CD14-positive monocyte (primary cell): ENCODE measurements at regions not wholly inside any gene's neighbourhood (a gene's known extent, or its start where the extent isn't known, plus 50 kb on each side); places are given as distances from the start of the nearest gene placed in this dataset.

Source experiments
- DNase-seq, 3 donors: peaks; one replicate each; pipeline ENCODE4 v3.0.0-alpha.2; 2011 to 2022
- H2AFZ ChIP-seq: 2 replicates; pipeline ENCODE4 v1.6.0; 2012; ENCODE audit warnings: mild to moderate bottlenecking, low read depth, low read length, inconsistent platforms; ENCODE audit not compliant: insufficient read depth, poor library complexity, severe bottlenecking
- H3K27ac ChIP-seq, 2 donors: 1 replicate in 1 of 2; 2 replicates in 1 of 2; pipeline ENCODE4 v1.5.1; 2012 to 2013; ENCODE audit warnings: low read length in 2 of 2, control low read depth in 1 of 2, inconsistent platforms in 1 of 2, low read depth in 1 of 2, mild to moderate bottlenecking in 1 of 2
- H3K27me3 ChIP-seq, 2 donors: one replicate each; pipeline versions ENCODE4 v1.6.0 to v1.6.1; 2011 to 2013; ENCODE audit warnings: low read length in 2 of 2; ENCODE audit not compliant: control insufficient read depth in 2 of 2, insufficient read depth in 2 of 2
- H3K36me3 ChIP-seq, 2 donors: replicated peaks in 1 of 2; 1 replicate in 1 of 2; 2 replicates in 1 of 2; pipeline versions ENCODE4 v1.5.1 to v1.6.1; 2012 to 2013; ENCODE audit warnings: low read length in 2 of 2, control low read depth in 1 of 2, inconsistent platforms in 1 of 2, mild to moderate bottlenecking in 1 of 2; ENCODE audit not compliant: insufficient read depth in 2 of 2, control insufficient read depth in 1 of 2
- H3K4me1 ChIP-seq, 2 donors: 1 replicate in 1 of 2; 2 replicates in 1 of 2; pipeline versions ENCODE4 v1.5.1 to v1.6.1; 2012 to 2013; ENCODE audit warnings: low read length in 2 of 2, control low read depth in 1 of 2, inconsistent platforms in 1 of 2, mild to moderate bottlenecking in 1 of 2, moderate library complexity in 1 of 2; ENCODE audit not compliant: insufficient read depth in 2 of 2, control insufficient read depth in 1 of 2
- H3K4me2 ChIP-seq: replicated peaks from 2 replicates; pipeline ENCODE3; 2012; ENCODE audit warnings: low read length, moderate library complexity, mild to moderate bottlenecking; ENCODE audit not compliant: poor library complexity, severe bottlenecking; ENCODE audit errors: extremely low read depth
- H3K4me3 ChIP-seq, 3 experiments: fragments of 200-600 bp in 1 of 3; sonication (generic) in 1 of 3; replicated peaks in 1 of 3; 1 replicate in 2 of 3; 2 replicates in 1 of 3; pipeline ENCODE4 v1.5.1; 2011 to 2013; ENCODE audit warnings: low read length in 3 of 3, mild to moderate bottlenecking in 3 of 3, control low read depth in 2 of 3, low read depth in 2 of 3, inconsistent platforms in 1 of 3, moderate library complexity in 1 of 3
- H3K79me2 ChIP-seq: 2 replicates; pipeline ENCODE4 v1.6.0; 2012; ENCODE audit warnings: mild to moderate bottlenecking, control low read depth, inconsistent platforms, low read length, moderate library complexity; ENCODE audit not compliant: insufficient read depth
- H3K9ac ChIP-seq: 2 replicates; pipeline ENCODE4 v1.6.0; 2017; ENCODE audit warnings: low read length, mild to moderate bottlenecking; ENCODE audit not compliant: insufficient read depth, poor library complexity, severe bottlenecking
- H3K9me3 ChIP-seq, 2 donors: replicated peaks in 1 of 2; 1 replicate in 1 of 2; 2 replicates in 1 of 2; pipeline versions ENCODE4 v1.5.1 to v1.6.1; 2012 to 2013; ENCODE audit warnings: low read length in 2 of 2, control low read depth in 1 of 2; ENCODE audit not compliant: control insufficient read depth in 1 of 2, insufficient read depth in 1 of 2
- H4K20me1 ChIP-seq: 2 replicates; pipeline ENCODE4 v1.6.0; 2012; ENCODE audit warnings: mild to moderate bottlenecking, low read length, control low read depth, moderate library complexity; ENCODE audit not compliant: insufficient read depth
- H3K27ac Mint-ChIP-seq, 7 donors: one replicate each; pipeline ENCODE4 v1.8.0; 2020; ENCODE audit warnings: mild to moderate bottlenecking in 7 of 7, mixed read lengths in 7 of 7, moderate library complexity in 6 of 7, inconsistent platforms in 2 of 7
- H3K27me3 Mint-ChIP-seq, 3 donors: one replicate each; pipeline ENCODE4 v1.8.0; 2021 to 2022; ENCODE audit warnings: low read depth in 3 of 3, mild to moderate bottlenecking in 3 of 3, mixed read lengths in 3 of 3, moderate library complexity in 3 of 3, inconsistent platforms in 1 of 3
- H3K36me3 Mint-ChIP-seq, 2 donors: one replicate each; pipeline ENCODE4 v1.8.0; 2020; ENCODE audit warnings: mixed read lengths in 2 of 2, inconsistent platforms in 1 of 2, mild to moderate bottlenecking in 1 of 2
- H3K4me1 Mint-ChIP-seq: one replicate; pipeline ENCODE4 v1.8.0; 2020; ENCODE audit warnings: mild to moderate bottlenecking, mixed read lengths
- H3K4me3 Mint-ChIP-seq, 2 donors: one replicate each; pipeline ENCODE4 v1.8.0; 2020; ENCODE audit warnings: mild to moderate bottlenecking in 2 of 2, mixed read lengths in 2 of 2, moderate library complexity in 1 of 2
- H3K9me3 Mint-ChIP-seq, 7 donors: one replicate each; pipeline ENCODE4 v1.8.0; 2020 to 2022; ENCODE audit warnings: mixed read lengths in 7 of 7, mild to moderate bottlenecking in 6 of 7, moderate library complexity in 6 of 7, inconsistent platforms in 2 of 7
- CTCF ChIP-seq: fragments of 200-600 bp; IDR thresholded peaks from one replicate; pipeline ENCODE4 v1.8.0; 2022; ENCODE audit warnings: antibody characterized with exemption, mild to moderate bottlenecking
- WGBS: methylation state at CpG from one replicate; pipeline ENCODE4 v1.1.5; 2013; ENCODE audit warnings: missing lambda C conversion rate; ENCODE audit not compliant: insufficient coverage; 5-methylcytosine and 5-hydroxymethylcytosine counted together
- intact Hi-C, 2 donors: fragments of 100-400 bp; cut with micrococcal nuclease; formaldehyde crosslinking; loops; one replicate each; pipeline versions ENCODE4 v1.15.0 to v1.15.1; 2023

GRCh38 chr19:27762933-27763332, 1450.0 kb downstream of the UQCRFS1 start:
- TF ChIP-seq CTCF = no peak
- Histone ChIP-seq H3K36me3 (no peaks in the 10 kb centered on the region), H3K79me2 (no peaks in the 10 kb centered on the region), H3K27ac (no peak overlapping the region), H2AFZ (no peak overlapping the region), H4K20me1 (no peaks in the 10 kb centered on the region), H3K4me2 (no peak overlapping the region), H3K27me3 (no peaks in the 10 kb centered on the region), H3K4me3 (no peak overlapping the region), H3K9me3 (peaks cover 100% of the 10 kb centered on the region in 2 donors), H3K9ac (no peak overlapping the region), H3K4me1 (no peaks in the 10 kb centered on the region)
- DNase-seq = no peak
- WGBS = 80% methylated on average over 1 of the region's 4 CpGs
- Mint-ChIP-seq H3K4me3 (no peak overlapping the region), H3K36me3 (no peaks in the 10 kb centered on the region), H3K4me1 (no peaks in the 10 kb centered on the region), H3K9me3 (peaks cover 47 to 99% (median 89%) of the 10 kb centered on the region in 7 donors), H3K27ac (no peak overlapping the region), H3K27me3 (no peaks in the 10 kb centered on the region)
- intact Hi-C loops = no loop called here

GRCh38 chr19:27759896-27760295, 1453.1 kb downstream of the UQCRFS1 start:
- Mint-ChIP-seq H3K36me3 (no peaks in the 10 kb centered on the region), H3K27me3 (peaks cover 0 to 1% (median 0%) of the 10 kb centered on the region in 3 donors), H3K9me3 (peaks cover 38 to 87% (median 68%) of the 10 kb centered on the region in 7 donors), H3K4me1 (no peaks in the 10 kb centered on the region), H3K4me3 (no peak overlapping the region), H3K27ac (no peak overlapping the region)
- intact Hi-C loops = no loop called here
- Histone ChIP-seq H3K9ac (no peak overlapping the region), H3K27me3 (no peaks in the 10 kb centered on the region), H3K79me2 (no peaks in the 10 kb centered on the region), H3K9me3 (peaks cover 75 to 77% of the 10 kb centered on the region in 2 donors), H3K4me1 (no peaks in the 10 kb centered on the region), H2AFZ (no peak overlapping the region), H3K36me3 (no peaks in the 10 kb centered on the region), H4K20me1 (no peaks in the 10 kb centered on the region), H3K27ac (no peak overlapping the region), H3K4me3 (no peak overlapping the region), H3K4me2 (no peak overlapping the region)
- WGBS = 93% methylated on average over 4 of the region's 6 CpGs
- TF ChIP-seq CTCF = no peak
- DNase-seq = no peak
